CD4-positive, alpha-beta T cell treated with Interleukin-6 at 100 ng/mL for 8 hours (primary cell): ENCODE measurements at regions not wholly inside any gene's neighbourhood (a gene's known extent, or its start where the extent isn't known, plus 50 kb on each side); places are given as distances from the start of the nearest gene placed in this dataset.
A peak's percentile ranks its signal among the peaks of the same experiment; 100 is the strongest.

Experiments
- DNase-seq: peaks from one replicate; pipeline ENCODE4 v3.0.0-alpha.2; 2020; ENCODE audit warnings: mixed read lengths, low spot score

DNA sequence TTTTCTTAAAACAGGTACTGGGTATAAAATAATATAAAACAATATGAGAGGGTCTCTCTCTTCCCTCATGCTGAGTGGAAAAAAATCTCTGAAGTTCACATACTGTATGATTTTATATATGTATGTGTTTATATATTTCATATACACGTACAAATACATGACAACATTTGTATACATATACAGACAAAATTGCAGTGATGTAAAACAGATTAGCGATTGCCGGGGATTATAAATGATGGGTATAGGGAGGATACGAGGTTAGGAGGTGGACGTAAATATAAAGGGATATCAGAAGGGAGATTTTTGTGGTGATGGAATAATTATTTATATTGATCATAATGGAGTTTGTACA is 194.8 kb upstream of the PRSS16 start:
- DNase-seq = no peak

DNA sequence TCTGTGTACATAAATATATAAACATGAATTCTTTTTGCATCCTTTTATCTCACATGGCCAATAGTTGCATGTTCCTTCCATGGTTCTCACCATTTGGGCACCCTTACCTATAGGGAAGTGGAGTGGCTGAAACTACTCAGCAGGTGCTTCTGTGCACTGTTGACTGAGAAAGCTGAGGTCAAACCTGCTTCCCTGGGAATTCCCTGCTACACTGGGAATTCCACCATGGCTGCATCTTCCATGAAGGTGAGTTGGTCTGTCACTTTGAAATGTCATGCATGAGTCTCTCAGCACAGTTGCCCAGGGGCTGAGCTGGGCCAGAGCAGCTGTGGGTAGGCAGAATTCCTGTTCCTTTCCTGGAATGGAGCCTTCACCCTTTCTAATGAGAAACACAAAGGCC is 193.8 kb upstream of the PRSS16 start:
- no peak for DNase-seq

DNA sequence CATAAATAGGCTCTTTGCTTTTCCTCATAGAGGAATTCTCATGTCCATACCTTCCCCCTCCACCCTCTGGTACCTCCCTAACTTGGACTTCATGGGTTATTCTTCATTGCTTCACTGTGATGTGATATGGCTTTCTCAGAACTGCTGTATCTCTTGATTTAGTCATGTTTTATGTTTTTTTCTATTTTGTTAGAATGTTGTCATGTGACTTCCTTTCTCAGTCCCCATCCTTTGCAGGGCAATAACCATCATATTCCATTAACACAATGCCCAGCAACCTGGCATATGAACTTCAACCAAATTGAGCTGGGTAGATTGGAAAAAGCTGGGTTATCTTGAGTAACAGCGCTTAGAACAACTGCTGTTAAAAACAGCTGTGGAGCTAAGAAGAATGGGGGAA is 190.9 kb upstream of the PRSS16 start:
- no peak for DNase-seq

DNA sequence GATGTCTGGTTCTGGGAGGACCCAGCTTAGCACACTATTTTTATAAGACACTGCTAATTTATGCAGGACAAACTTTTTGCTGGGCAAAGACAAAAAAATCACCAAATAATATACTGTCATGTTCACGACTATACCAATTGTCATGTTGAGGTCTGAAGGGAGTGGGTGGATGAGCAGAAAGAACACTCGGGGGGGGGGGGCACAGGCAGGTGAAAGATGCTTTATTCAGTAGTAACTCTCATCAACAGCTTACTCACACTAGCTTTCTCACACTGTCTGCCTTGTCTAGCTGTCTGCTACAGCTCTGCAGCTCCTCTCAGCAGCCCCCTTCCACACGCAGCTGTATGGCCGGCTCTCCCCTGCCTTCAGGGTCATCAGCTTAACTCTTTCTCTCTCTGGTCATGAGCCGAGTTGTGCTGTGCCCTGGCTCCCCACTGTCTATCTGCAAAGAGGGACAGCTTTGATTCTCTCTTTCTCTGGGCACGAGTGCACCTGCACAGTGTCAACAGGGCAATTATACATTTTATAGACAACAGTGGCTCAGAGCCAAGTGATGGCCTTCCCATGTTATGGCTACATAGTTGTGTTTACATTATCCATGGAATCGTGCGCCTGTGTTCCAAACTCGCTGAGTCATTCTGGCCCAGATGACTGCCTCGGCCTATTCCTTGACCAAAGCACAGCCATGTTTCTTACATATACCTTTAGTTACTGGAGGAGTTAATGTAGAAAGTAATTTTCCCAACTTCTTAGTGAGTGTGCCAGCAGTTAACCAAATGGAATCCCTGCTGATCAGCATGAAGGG is 187.7 kb upstream of the PRSS16 start:
- no peak for DNase-seq

DNA sequence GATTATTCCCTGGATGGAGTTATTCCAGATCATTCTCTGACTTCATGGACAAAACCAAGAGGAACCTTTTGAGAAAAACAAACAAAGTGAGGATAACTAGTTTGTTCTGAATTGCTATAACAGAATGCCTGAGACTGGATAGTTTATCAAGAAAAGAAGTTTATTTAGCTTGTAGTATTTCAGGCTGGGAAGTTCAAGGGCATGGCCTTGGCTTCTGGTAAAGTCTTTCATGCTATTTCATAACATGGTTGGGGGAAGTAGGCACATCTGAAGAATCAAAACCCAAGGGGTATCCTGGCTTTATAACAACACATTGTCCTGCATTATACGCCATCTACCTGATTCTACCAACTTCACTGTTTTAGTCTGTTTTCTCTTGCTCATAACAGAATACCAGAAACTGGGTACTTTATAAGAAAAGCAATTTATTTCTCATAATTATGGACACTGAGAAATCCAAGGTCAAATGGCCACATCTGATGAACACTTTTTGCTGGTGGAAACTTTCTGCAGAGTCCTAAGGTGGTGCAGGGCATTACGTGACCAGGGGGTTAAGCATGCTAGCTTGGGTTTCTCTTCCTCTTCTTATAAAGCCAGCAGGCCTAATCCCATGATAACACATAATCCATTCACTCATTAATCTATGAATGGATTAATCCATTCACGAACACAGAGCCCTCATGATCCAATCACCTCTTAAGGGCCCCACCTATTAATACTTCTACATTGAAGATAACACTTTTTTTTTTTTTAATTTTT is 186.1 kb upstream of the PRSS16 start:
- no peak for DNase-seq

DNA sequence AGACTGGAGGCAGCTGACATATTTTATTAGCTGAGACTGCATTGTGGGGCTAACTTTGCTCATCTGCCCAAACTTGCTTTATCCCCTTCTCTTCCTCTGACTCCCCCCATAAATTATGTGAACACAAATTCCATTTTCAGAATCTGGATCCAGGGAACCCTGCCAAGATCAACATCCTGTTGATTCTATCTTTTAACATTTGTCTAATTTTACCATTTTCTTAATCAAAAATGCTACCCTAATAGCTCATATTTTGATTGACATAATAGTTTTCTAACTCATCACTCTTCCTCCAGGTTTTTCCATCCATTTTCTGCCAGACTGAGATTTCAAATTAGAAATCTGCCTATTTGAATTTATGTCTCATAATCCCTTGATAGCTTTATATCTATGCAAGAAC is 184.7 kb upstream of the PRSS16 start:
- no peak for DNase-seq

DNA sequence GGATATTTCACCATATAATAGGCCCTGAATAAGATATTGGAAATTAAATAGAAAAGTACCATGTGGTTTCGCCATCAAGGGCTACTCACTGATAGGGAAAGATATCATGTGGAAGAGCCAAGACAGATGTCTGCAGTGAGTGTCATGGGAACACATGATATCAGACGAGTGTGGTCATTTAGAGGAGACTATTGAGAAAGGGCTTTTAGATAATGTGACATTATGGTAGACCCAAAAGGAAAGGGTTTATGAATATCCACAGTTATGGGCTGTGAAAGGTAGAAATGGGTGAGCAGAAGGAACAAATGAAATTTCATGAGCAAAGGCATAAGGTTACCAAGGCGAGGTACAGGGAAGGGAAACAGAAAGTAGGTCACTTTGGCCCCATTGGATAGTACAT is 182.3 kb upstream of the PRSS16 start:
- no peak for DNase-seq

DNA sequence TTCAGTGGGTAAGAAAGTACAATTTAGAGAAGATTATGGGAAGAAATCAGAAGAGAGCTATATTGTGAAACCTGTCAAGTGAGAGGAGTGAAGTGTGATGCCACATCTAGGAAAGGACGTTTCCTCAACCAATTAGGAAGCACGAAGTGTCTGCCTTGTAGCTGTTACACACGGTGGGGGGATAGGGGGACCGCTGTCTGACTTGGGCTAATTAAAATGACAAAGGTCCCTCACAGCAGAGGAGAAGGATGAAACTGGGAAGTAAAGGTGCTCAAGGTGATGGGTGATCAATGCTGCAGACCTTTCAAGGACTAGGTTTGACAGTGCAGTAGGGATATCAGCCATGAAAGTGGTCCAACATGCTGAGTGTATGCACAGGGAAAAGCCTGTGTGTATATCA is 181.1 kb upstream of the PRSS16 start:
- DNase-seq = no peak

DNA sequence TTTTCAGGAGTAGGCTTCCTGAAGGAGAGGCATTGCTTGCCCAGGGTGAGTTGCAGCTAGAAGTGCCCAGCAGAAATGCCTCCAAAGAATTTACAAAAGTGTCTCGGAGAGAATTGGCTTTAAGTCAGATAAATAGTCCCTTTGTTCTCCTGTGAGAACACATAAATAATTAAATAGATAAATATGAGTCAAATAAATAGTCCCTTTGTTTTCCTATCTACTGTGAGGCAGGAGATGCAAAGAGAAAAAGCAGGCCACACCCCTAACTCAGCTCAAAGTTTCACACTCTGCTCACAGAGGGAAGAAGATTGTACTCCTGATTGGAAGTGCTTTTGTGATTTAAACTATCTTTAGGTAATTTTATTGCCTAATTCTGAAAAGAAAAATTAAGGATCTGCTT is 180.7 kb upstream of the PRSS16 start:
- DNase-seq = no peak

DNA sequence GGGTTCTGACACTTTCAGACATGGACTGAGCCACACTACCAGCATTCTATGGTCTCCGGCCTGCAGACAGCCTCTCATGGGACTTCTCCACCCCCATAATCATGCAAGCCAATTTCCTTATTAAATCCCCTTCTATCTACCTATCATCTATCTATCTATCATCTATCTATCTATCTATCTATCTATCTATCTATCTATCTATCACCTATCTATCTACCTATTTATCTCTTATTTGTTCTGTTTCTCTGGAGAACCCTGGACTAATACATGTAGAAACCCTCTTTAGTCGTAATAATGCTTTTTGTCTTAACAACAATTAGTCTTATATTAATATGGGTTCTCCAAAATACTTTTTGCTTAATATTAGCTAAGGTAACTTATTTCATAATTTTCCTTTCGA is 174.1 kb upstream of the PRSS16 start:
- DNase-seq = no peak

DNA sequence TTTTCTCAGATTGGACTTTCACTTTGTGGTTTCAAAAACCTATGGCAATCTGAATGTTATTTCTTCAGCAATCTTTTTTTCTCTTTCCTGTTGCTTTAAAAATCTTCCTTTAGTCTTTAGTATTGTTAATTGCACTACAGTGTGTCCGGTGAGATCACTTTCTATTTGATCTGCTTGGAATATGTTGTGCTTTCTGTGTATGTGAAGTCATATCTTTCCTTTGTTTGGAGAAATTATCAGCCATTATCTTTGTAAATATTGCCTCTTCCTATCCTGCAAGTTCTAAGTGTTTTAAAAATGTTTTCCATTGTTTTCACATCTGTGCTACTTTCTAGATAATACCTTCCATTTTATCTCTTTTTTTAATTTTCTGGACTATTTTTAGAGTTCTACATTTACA is 171.4 kb upstream of the PRSS16 start:
- DNase-seq = no peak

DNA sequence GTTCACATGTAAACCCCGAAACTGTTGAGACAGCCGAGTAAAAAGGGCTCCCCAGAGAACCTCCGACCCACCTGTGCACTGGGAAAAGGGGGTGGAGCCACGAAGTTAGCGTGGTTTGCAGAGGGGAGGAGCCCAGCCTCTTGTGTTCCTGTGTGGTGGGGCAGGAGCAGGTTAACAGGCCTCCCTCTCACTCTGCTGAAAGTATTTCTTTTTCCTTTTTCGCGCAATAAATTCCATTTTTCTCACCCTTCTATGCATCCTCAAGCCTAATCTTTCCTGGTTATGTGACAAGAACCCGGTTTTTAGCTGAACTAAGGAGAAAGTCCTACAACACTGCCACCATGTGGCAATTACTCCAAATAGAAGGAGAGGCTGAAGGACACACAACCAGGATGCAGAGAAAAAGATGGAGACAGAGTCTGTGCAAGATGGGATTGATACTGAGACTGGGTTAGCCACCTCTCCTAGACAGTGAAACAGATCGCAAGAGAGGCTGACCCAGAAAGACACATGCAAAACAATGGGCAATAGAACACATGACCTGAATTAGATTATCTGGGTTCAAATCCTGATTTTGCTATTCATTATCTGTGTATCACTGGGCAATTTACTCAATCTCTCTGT is 168.7 kb upstream of the PRSS16 start:
- DNase-seq = peak; percentile 39

DNA sequence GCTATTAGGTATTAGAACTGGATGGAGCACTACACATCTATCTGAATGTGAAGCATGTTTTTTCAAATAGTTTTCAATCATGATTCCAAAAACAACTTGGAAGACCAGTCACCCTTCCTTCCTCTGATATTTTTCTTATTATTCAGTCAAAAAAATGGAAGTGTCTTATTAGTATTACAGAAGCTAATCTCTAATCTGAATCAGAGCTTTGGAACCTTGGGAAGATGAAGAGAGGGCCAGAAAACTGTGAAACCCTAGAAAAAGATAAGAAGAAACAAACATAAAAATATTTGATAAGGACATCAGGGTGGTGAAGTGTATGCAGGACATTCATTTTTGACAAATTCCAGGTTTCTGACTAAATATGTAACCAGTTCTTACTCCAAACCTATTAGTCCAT is 166.3 kb upstream of the PRSS16 start:
- DNase-seq = no peak

DNA sequence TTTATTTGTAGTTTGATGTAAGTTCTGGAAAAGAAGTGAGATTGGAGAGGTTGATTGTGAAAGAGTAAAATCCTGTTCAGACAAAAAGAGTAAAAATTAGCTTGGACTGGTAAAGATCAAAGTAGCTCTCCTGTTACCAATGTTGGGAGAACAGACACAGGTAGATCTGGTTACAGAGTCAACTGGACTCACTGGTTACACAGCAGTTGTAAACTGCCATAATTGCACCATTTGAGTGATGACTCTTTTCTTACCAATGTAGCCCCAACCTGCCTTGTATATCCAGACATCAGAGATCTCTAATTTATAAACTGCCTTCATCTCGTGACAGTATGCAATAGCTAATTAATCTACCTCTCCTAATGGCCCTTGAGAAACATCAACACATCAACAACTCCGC is 165.6 kb upstream of the PRSS16 start:
- DNase-seq = no peak

DNA sequence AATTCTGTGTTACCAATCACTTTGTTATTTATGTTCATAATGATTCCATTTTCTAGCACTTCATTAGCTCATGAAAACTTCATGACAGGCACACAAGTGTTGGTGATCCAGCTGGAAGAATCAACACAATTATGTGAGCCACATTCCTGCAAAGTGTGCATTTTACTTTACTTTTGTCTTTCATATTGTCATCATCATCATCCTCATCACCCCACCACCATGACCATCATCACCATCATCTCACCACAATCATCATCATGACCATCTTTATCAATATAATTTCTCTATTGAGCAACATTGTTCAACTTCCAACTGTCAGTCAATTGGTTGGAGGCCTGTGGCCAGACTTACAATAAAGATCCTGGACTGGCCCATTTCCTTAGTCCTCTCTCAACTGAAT is 159.4 kb upstream of the PRSS16 start:
- no peak for DNase-seq

DNA sequence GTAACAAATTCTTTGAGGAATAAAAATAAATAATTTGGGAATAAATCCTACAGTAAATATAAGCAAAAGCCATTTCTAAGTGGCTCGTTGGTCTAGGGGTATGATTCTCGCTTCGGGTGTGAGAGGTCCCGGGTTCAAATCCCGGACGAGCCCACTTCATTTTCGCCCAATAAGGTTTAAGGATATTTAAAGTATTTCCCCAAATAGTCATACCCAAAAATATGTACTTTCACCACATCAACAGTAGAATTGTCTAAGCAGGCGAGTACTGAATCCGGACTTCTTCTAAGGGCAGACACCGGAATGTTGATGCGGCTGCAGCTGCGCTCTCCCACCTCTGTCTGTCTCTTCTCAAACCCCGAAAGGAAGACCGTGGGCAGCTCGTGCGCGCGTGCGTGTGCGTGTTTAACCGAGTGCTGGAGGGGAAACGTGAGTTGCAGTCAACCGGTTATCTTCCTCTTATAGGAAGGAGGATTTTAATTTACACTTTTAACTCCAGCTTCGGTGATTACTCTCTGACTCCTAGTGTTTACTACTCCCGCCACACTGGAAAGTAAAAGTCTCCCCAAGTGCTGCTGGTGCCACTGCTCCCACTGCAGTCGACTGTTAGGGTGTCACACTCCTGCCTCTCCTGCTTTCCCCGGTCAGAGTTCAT is 155.7 kb upstream of the PRSS16 start:
- DNase-seq = no peak

DNA sequence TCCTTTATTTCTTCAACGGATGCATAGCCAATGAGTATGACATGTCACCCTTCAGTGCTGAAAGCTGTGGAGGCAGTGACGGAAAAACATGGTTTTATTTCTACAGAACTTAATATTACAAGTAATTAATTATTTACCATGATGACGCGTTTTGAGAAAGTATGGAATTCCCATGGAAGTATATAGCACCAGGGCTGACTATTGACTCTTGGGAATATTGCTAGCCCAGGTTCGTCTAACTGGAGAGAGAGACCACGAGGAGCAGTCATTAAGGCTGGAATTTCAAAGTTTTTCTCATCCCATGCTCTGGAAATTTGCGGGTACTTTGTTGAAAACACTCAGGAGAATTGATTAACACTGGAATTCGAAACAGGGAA is 155.2 kb upstream of the PRSS16 start:
- DNase-seq = no peak

DNA sequence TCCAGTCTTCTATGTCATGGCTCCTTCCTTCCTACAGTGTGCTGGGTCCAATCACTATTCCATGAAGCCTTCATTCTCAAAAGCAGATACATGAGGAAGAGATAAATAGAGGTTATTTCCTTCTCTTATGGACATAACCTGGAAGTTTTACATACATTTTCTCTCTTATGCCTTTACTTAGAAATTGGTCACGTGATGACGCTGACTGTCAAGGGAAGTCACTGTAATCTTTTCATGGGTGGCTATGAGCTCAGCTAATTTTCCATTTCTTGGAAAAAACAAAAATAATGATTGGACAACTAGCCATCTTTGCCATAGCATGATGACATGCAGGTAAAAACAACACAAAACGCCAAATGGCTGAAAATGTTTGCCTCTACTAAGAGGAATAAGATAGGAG is 151.6 kb upstream of the PRSS16 start:
- DNase-seq = no peak

DNA sequence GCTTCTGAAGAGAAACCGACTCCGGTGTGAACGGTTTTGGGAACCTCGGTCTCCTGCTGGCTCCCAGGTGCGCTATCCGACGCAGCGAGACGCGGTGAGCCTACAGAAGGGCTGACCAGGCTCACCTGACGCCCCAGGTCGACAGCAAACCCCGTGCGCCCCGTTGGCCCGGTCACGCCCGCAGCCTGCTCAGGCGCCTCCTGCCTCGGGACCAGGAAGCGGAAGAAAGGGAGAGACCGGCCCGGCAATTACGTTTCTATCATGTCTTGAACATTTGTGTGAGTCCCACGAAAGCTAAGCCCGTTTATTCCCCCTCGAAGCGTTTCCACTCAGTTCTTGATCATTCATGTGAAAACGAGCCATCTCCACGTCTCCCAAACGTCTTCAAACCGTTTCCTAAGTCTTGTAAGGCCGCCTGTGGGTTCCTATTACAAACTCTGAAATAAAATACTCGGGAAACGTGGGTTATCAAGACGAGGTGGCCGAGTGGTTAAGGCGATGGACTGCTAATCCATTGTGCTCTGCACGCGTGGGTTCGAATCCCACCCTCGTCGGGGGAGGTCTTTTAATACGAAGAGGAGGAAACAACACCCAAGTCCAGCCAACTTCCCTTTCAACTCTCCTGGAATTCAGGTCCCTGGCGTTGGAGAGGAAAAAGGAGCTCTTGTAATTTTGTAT is 150.5 kb upstream of the PRSS16 start:
- DNase-seq = peak; percentile 3

DNA sequence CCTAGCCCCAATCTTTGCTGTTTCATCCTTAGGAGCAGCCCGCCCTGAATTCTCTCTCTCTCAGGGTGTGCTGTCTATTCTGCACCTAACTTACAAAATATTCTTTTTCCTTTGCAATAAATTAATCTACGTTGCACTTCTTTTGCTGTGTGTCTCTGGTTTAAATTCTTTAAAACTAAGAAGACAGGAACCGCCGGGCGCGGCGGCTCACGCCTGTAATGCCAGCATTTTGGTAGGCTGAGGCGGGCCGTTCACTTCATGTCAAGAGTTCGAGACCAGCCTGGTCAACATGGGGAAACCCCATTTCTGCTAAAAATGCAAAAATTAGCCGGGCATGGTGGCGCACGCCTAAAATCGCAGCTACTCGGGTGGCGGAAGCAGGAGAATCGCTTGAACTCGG is 148.5 kb upstream of the PRSS16 start:
- DNase-seq = no peak

DNA sequence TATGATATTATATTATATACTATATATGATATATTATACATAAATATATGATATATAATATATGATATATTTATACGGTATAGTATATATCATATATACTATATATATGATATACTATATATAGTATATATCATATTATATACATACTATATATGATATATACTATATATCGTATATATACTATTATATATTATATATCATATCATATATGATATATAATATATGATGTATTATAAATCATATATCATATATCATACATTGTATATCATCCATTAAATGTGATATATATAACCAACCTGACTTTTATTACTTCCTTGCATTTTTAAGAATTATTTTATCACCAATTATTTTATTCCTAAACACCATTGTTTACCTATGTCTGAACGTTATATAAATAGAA is 146.6 kb upstream of the PRSS16 start:
- DNase-seq = no peak

DNA sequence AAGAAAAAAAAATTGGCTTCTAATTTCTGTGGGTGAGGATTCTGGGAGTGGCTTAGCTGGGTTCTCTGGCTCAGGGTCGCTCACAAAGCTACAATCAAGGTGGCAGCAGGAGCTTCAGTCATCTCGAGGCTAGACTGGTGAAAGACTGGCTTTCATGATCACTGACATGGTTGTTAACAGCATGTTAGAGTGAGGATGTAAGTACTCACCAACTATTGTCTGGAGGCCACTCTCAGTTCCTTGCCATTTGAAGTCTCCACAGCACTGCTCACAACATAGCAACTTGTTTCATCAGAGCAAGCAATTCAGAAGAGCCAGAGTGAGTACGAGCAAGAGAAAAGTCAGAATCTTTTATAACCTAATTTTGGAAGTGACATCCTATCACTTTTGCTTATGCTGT is 145.7 kb upstream of the PRSS16 start:
- no peak for DNase-seq
